Memory B cell (primary cell): ENCODE measurements at regions not wholly inside any gene's neighbourhood (a gene's known extent, or its start where the extent isn't known, plus 50 kb on each side); places are given as distances from the start of the nearest gene placed in this dataset.
"Not testable (repeated sequence)": the region's sequence is repeated elsewhere in the genome, so short reads cannot be mapped to it uniquely, and the experiment has no call there.

ENCODE experiments used
- ATAC-seq: fragments of 150-1000 bp; cut with Tn5 transposase; 2 replicates; pipeline ENCODE4 v1.10.0; 2021; ENCODE audit warnings: low read depth, mild to moderate bottlenecking, moderate library complexity
- DNase-seq, 2 donors: peaks; one replicate each; pipeline ENCODE4 v3.0.0; 2022; ENCODE audit warnings: low spot score in 2 of 2
- H3K27ac Mint-ChIP-seq: one replicate; pipeline ENCODE4 v1.8.0; 2022; ENCODE audit warnings: mild to moderate bottlenecking, moderate library complexity, mixed read lengths
- H3K27me3 Mint-ChIP-seq: one replicate; pipeline ENCODE4 v1.8.0; 2022; ENCODE audit warnings: mixed read lengths
- H3K36me3 Mint-ChIP-seq: one replicate; pipeline ENCODE4 v1.8.0; 2022; ENCODE audit warnings: mild to moderate bottlenecking, mixed read lengths
- H3K4me1 Mint-ChIP-seq: one replicate; pipeline ENCODE4 v1.8.0; 2022; ENCODE audit warnings: mixed read lengths
- H3K4me3 Mint-ChIP-seq: one replicate; pipeline ENCODE4 v1.8.0; 2022; ENCODE audit warnings: mild to moderate bottlenecking, moderate library complexity, mixed read lengths
- H3K9me3 Mint-ChIP-seq: one replicate; pipeline ENCODE4 v1.8.0; 2022; ENCODE audit warnings: mixed read lengths

DNA sequence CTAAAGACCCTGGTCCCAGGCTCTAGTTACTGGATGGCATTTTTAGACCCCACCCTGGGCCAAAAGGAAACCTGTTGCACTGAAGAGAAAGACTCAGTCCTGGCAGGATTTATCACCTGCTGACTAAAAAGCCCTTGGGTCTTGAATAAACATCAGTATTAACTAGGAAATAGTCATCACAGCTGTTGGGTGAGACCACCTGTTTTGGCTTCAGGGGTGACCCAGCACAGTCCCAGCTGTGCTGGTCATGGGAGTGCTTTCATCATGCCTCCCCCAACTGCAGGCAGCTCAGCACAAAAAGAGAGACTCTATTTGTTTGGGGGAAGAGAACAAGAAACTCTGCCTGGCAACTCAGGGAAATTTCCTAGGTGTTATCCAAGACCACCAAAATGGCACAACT is 903.2 kb downstream of the C4orf33 start:
- no peaks in the 10 kb centered on the region for H3K27me3 Mint-ChIP-seq
- H3K27ac Mint-ChIP-seq: no peak overlapping the region
- no peak overlapping the region for H3K4me3 Mint-ChIP-seq
- H3K4me1 Mint-ChIP-seq: no peaks in the 10 kb centered on the region
- no peak for DNase-seq
- no peak for ATAC-seq
- no peaks in the 10 kb centered on the region for H3K36me3 Mint-ChIP-seq
- no peaks in the 10 kb centered on the region for H3K9me3 Mint-ChIP-seq

DNA sequence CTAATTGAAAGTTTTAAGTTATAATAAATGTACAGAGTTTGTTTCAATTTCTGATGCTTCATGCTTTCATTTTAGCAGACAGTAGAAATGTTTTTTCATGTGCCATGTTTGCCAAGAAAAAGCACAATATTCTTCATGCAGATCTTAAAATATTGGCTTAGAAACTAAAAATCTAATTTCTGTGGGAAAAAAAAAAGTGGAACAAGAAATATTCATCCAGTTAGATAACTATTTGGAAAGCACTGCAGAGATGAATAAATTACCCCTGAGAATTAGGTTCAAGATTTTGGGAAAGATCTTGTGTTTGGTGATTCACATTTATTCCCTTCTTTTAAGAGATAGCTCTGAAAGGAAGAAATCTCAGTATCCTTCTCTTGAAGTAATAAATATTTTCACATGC is 912.5 kb downstream of the C4orf33 start:
- DNase-seq (no peak), ATAC-seq (no peak)
- Mint-ChIP-seq H3K36me3 (no peaks in the 10 kb centered on the region), H3K4me1 (no peaks in the 10 kb centered on the region), H3K27ac (no peak overlapping the region), H3K4me3 (no peak overlapping the region), H3K27me3 (no peaks in the 10 kb centered on the region), H3K9me3 (no peaks in the 10 kb centered on the region)

DNA sequence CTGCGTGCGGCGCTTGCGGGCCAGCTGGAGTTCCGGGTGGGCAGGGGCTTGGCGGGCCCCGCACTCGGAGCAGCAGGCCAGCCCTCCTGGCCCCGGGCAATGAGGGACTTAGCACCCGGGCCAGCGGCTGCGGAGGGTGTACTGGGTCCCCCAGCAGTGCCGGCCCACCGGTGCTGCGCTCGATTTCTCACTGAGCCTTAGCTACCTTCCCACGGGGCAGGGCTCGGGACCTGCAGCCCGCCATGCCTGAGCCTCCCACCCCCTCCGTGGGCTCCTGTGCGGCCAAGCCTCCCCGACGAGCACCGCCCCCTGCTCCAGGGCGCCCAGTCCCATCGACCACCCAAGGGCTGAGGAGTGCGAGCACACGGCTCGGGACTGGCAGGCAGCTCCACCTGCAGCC is 916.9 kb downstream of the C4orf33 start:
- not testable (repeated sequence) for DNase-seq, H3K36me3 Mint-ChIP-seq, ATAC-seq, H3K4me3 Mint-ChIP-seq, H3K27ac Mint-ChIP-seq, H3K9me3 Mint-ChIP-seq, H3K27me3 Mint-ChIP-seq, H3K4me1 Mint-ChIP-seq

DNA sequence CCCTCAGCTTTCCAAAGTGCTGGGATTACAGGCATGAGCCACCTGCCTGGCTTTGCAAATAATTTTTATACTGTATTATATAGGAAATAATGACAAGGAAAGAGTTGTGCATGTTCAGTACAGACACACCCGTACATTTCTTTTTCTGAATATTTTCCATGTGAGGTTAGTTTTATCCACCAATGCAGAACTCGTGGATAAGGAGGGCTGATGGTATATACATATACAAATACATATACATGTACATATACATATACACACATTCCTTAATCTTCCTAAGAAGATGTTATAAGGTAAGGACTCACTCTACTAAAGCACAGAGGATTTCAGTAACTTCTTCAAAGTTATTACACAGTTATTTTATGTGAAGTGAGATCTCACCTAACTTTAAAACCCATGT is 925.8 kb downstream of the C4orf33 start:
- Mint-ChIP-seq H3K27me3 (no peaks in the 10 kb centered on the region), H3K4me3 (no peak overlapping the region), H3K36me3 (no peaks in the 10 kb centered on the region), H3K9me3 (no peaks in the 10 kb centered on the region), H3K27ac (no peak overlapping the region), H3K4me1 (no peaks in the 10 kb centered on the region)
- no peak for ATAC-seq
- no peak for DNase-seq

DNA sequence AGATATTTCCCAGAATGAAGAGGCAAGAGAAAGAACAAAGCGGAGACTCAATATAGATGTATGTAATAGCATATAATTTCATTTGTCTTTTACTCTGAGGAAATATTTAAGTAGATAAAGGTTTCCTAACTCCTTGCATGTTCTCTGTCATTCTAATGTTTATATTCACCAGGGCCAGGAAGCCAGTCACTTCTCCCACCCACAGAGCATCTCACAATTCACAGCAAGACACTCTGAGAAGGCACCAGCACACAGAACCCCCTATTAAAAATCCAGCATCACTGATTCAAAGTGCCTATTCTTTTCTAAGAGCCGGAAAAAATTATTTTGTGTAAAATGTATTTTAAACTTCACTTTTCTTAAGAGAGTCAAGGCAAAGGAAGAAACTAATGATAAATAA is 927.1 kb downstream of the C4orf33 start:
- no peaks in the 10 kb centered on the region for H3K36me3 Mint-ChIP-seq
- no peak overlapping the region for H3K4me3 Mint-ChIP-seq
- DNase-seq (no peak), ATAC-seq (no peak)
- H3K4me1 Mint-ChIP-seq: no peaks in the 10 kb centered on the region
- no peaks in the 10 kb centered on the region for H3K27me3 Mint-ChIP-seq
- H3K27ac Mint-ChIP-seq: no peak overlapping the region
- H3K9me3 Mint-ChIP-seq: no peaks in the 10 kb centered on the region

DNA sequence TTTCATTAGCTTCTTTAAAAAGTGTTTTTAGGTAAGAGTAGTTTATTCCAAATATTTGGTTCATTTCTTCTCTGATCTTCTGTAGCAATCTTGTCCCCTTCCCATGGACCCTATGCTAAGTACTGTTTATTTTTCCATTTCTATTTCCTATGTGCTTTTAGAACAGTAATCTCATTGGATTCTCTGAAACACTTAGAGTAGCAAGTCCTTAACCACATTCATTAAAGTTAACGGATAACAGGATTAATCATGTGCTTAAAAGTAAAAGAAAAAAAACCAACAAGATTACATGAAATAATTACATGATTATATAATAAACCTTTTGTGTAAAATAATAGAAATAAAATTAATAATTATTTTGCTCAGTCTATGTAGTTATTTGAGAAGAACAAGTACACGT is 929.7 kb downstream of the C4orf33 start:
- no peak for ATAC-seq
- H3K27ac Mint-ChIP-seq: no peak overlapping the region
- no peaks in the 10 kb centered on the region for H3K27me3 Mint-ChIP-seq
- DNase-seq: no peak
- no peaks in the 10 kb centered on the region for H3K9me3 Mint-ChIP-seq
- peaks cover 2% of the 10 kb centered on the region for H3K4me1 Mint-ChIP-seq
- no peak overlapping the region for H3K4me3 Mint-ChIP-seq
- H3K36me3 Mint-ChIP-seq: no peaks in the 10 kb centered on the region

DNA sequence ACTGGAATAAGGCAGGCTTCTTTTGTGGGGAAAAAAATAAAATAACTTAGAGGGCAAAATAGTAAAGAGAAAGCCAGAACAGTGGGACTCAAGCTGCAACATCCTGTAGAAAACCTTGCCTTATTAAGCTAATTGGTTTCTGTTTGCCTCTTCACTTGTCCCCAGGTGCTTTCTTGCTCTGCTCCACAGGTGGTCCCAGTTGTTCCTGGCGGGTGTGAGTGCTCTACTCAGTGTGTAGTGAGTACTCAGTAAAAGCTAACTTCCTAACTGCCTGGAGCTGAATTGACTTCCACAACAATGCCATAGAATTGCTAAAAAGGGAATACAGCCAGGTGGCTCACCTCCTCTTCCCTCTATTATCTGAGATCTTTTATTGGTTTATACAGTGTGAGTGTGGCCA is 930.2 kb downstream of the C4orf33 start:
- no peak overlapping the region for H3K4me3 Mint-ChIP-seq
- H3K27me3 Mint-ChIP-seq: no peaks in the 10 kb centered on the region
- H3K27ac Mint-ChIP-seq: no peak overlapping the region
- H3K9me3 Mint-ChIP-seq: no peaks in the 10 kb centered on the region
- no peak for ATAC-seq
- no peak for DNase-seq
- peaks cover 2% of the 10 kb centered on the region for H3K4me1 Mint-ChIP-seq
- H3K36me3 Mint-ChIP-seq: no peaks in the 10 kb centered on the region

DNA sequence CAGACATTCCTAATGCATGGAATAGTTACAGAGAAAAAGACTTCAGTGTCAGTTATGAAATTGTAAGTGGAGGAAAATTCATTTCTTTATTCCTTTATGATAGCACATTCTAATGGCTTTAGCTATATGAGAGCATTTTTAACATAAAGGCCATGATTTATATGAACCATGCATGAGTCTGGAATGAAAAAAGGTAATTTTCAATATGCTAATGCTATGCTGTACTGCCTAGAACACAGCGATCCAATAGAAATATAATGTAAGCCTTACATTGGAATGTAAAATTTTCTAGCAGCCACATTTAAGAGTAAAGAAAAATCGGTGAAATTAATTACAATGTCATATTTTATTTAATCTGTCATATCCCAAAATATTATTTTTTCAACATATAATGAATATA is 932.0 kb downstream of the C4orf33 start:
- no peaks in the 10 kb centered on the region for H3K9me3 Mint-ChIP-seq
- no peak overlapping the region for H3K4me3 Mint-ChIP-seq
- no peaks in the 10 kb centered on the region for H3K27me3 Mint-ChIP-seq
- peaks cover 5% of the 10 kb centered on the region for H3K4me1 Mint-ChIP-seq
- DNase-seq (no peak), ATAC-seq (no peak)
- H3K27ac Mint-ChIP-seq: no peak overlapping the region
- no peaks in the 10 kb centered on the region for H3K36me3 Mint-ChIP-seq

DNA sequence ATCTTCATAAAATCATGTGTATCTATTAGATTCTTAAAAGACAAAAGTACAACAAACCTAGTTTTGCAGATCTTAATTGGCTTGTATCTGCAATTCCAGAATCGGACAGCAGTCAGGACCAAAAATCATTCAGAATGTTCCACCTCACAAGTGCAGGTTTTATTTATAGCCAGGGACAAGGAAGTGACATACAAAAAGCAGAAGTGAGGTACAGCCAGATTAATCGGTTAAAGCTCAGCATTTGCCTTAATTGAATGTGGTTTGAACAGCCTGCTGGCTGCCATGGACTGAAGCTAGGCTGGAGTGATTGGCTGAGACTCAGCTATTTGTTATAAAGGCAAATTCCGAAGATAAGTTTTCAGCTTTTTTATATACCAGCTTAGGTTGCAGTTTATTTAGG is 932.6 kb downstream of the C4orf33 start:
- Mint-ChIP-seq H3K4me3 (no peak overlapping the region), H3K27ac (no peak overlapping the region), H3K36me3 (no peaks in the 10 kb centered on the region), H3K9me3 (no peaks in the 10 kb centered on the region), H3K4me1 (peaks cover 5% of the 10 kb centered on the region), H3K27me3 (no peaks in the 10 kb centered on the region)
- ATAC-seq: peak; percentile 90
- peak in 1 of 2 donors; percentile 3 for DNase-seq

DNA sequence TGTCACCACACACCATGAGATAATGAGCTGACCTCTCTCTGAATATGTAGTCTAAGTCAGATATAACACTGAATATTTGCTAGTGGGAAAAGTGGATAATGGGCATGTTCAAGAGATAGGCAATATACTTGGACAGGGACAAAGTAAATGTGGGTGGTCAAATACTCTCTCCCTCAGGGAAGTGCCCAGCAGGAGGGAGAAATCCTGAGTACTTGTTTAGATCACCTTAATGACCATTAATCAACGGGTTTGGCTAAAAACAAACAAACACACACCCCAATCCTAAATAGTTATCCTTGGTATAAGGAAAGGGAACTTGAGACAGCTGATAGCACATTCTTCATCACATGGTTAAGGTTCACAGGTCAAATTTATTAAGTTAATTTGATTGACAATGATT is 933.5 kb downstream of the C4orf33 start:
- ATAC-seq: no peak
- Mint-ChIP-seq H3K4me1 (peaks cover 5% of the 10 kb centered on the region), H3K9me3 (no peaks in the 10 kb centered on the region)

DNA sequence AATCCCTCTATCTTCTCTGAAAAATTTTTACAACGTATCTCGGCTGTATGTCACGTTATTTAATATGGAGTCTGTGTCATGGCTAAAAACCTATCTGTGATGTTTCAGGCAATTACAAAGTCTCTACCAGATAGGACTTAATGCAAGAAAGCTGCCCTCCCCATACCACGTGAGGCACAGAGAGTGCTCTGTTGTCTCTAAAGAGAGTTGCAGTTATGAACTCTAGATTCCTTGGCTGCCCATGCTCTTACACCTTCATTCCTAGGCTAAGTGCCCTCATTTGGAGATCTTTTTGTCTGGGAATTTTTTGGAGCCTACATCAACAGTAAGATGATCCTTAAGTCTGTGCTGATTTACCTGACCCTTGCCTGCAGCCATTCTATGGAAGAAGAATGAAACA is 935.9 kb downstream of the C4orf33 start:
- no peaks in the 10 kb centered on the region for H3K9me3 Mint-ChIP-seq

More for the DNA sequence above, 933.5 kb downstream of the C4orf33 start:
- no peak for DNase-seq
- Mint-ChIP-seq H3K36me3 (no peaks in the 10 kb centered on the region), H3K27me3 (no peaks in the 10 kb centered on the region), H3K27ac (no peak overlapping the region), H3K4me3 (no peak overlapping the region)

DNA sequence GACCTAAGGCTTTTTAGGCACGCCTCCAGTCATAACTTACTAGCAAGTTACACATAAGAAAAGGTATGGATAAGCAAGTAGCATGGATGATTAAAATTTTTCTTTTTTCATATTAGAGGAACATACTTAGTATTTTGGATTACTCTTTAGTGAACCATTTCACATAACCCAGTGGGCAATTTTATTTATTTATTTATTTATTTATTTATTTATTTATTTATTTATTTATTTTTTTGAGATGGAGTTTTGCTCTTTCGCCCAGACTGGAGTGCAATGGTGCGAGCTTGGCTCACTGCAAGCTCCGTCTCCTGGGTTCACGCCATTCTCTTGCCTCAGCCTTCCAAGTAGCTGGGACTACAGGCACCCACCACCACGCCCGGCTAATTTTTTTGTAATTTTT is 937.7 kb downstream of the C4orf33 start:
- not testable (repeated sequence) for H3K9me3 Mint-ChIP-seq, H3K27me3 Mint-ChIP-seq, H3K4me1 Mint-ChIP-seq, H3K4me3 Mint-ChIP-seq, ATAC-seq, DNase-seq, H3K27ac Mint-ChIP-seq, H3K36me3 Mint-ChIP-seq

More for the DNA sequence above, 935.9 kb downstream of the C4orf33 start:
- peaks cover 5% of the 10 kb centered on the region for H3K4me1 Mint-ChIP-seq
- no peaks in the 10 kb centered on the region for H3K36me3 Mint-ChIP-seq
- H3K27ac Mint-ChIP-seq: no peak overlapping the region
- H3K4me3 Mint-ChIP-seq: no peak overlapping the region
- no peak for DNase-seq
- no peak for ATAC-seq
- no peaks in the 10 kb centered on the region for H3K27me3 Mint-ChIP-seq

DNA sequence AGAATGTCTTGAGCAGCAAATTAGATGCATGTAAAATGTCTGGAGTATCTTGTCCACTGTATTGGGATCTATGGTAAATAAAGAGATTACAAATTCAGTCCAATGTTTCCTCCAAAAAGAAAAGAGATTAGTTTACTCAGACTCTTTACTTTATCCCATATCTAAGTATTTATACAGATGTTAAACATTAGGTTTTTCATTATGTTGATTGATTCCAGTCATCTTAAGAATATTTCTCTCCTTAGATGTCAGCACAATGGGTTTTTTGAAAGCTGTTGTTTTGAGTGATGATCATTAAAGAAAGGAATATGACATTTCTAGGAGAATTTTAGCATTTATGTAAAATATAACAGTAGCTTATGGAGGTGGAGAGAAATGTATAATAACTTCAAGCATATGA is 938.9 kb downstream of the C4orf33 start:
- ATAC-seq: no peak
- no peak for DNase-seq
- Mint-ChIP-seq H3K27ac (no peak overlapping the region), H3K9me3 (peaks cover 1% of the 10 kb centered on the region), H3K4me3 (no peak overlapping the region), H3K27me3 (no peaks in the 10 kb centered on the region), H3K4me1 (peaks cover 3% of the 10 kb centered on the region), H3K36me3 (no peaks in the 10 kb centered on the region)

DNA sequence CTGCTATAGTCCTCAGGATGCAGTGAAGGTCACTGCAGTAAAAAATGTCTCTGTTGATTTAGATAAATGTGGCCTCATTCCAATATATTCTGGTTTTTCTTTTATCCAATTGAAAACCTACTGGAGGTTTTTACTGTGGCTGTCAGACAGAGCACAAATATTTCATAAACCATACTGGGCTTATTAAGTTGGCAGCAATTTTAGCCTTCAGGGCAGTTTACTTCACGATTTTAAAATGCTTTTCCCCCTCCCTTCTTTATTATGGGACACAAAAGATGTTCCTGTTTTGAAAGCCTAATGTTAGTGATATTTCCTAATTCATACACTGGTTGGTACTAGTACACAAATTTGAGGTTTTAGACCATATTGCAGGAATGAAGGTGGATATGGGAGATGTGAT is 939.4 kb downstream of the C4orf33 start:
- Mint-ChIP-seq H3K36me3 (no peaks in the 10 kb centered on the region), H3K27me3 (no peaks in the 10 kb centered on the region), H3K4me1 (peaks cover 3% of the 10 kb centered on the region), H3K9me3 (peaks cover 1% of the 10 kb centered on the region), H3K4me3 (no peak overlapping the region), H3K27ac (no peak overlapping the region)
- no peak for DNase-seq
- ATAC-seq: no peak

DNA sequence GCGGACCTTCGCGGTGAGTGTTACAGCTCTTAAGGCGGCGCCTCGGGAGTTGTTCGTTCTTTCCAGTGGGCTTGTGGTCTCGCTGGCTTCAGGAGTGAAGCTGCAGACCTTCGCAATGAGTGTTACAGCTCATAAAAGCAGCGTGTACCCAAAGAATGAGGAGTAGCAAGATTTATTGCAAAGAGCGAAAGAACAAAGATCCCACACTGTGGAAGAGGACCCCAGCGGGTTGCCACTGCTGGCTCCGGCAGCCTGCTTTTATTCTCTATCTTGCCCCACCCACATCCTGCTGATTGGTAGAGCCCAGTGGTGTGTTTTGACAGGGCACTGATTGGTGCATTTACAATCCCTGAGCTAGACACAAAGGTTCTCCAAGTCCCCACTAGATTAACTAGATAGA is 941.9 kb downstream of the C4orf33 start:
- not testable (repeated sequence) for H3K4me1 Mint-ChIP-seq, H3K4me3 Mint-ChIP-seq, DNase-seq, H3K9me3 Mint-ChIP-seq, H3K36me3 Mint-ChIP-seq, ATAC-seq, H3K27ac Mint-ChIP-seq, H3K27me3 Mint-ChIP-seq

DNA sequence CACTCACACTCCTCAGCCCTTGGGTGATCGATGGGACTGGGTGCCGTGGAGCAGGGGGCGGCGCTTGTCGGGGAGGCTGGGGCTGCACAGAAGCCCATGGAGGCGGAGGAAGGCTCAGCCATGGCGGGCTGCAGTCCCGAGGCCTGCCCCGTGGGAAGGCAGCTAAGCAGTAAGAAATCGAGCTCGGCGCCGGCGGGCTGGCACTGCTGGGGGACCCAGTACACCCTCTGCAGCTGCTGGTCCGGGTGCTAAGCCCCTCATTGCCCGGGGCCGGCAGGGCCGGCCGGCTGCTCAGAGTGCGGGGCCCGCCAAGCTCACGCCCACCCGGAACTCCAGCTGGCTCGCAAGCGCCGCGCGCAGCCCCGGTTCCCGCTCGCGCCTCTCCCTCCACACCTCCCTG is 942.6 kb downstream of the C4orf33 start:
- not testable (repeated sequence) for H3K4me1 Mint-ChIP-seq, ATAC-seq, DNase-seq, H3K27ac Mint-ChIP-seq, H3K27me3 Mint-ChIP-seq, H3K36me3 Mint-ChIP-seq, H3K9me3 Mint-ChIP-seq, H3K4me3 Mint-ChIP-seq
